Fibroblast of mammary gland (primary cell): ENCODE measurements at regions not wholly inside any gene's neighbourhood (a gene's known extent, or its start where the extent isn't known, plus 50 kb on each side); places are given as distances from the start of the nearest gene placed in this dataset.

Experiments
- DNase-seq: peaks from one replicate; pipeline ENCODE4 v3.0.0-alpha.2; 2010; ENCODE audit warnings: low read depth
- H3K4me3 ChIP-seq: 2 replicates; pipeline ENCODE4 v1.5.1; 2011; ENCODE audit warnings: low read depth, mild to moderate bottlenecking, low read length, moderate library complexity; ENCODE audit not compliant: control insufficient read depth
- TF ChIP-seq, protein P1 (sequence below): conservative IDR thresholded peaks from 2 replicates; pipeline ENCODE4 v1.5.1; 2011; ENCODE audit warnings: low read depth, low read length, inconsistent platforms; ENCODE audit not compliant: control insufficient read depth, insufficient read depth

- no peak for DNase-seq
- no peak overlapping the region for H3K4me3 ChIP-seq
- TF ChIP-seq, protein P1, sequence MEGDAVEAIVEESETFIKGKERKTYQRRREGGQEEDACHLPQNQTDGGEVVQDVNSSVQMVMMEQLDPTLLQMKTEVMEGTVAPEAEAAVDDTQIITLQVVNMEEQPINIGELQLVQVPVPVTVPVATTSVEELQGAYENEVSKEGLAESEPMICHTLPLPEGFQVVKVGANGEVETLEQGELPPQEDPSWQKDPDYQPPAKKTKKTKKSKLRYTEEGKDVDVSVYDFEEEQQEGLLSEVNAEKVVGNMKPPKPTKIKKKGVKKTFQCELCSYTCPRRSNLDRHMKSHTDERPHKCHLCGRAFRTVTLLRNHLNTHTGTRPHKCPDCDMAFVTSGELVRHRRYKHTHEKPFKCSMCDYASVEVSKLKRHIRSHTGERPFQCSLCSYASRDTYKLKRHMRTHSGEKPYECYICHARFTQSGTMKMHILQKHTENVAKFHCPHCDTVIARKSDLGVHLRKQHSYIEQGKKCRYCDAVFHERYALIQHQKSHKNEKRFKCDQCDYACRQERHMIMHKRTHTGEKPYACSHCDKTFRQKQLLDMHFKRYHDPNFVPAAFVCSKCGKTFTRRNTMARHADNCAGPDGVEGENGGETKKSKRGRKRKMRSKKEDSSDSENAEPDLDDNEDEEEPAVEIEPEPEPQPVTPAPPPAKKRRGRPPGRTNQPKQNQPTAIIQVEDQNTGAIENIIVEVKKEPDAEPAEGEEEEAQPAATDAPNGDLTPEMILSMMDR, result no peak
These were observed 100.0 kb upstream of the DUSP22 start for GRCh38 chr6:192313-192664.

GRCh38 chr6:193180-193579 is 99.1 kb upstream of the DUSP22 start:
- no peak overlapping the region for H3K4me3 ChIP-seq
- DNase-seq, result no peak
- TF ChIP-seq, protein P1, result no peak

DNA sequence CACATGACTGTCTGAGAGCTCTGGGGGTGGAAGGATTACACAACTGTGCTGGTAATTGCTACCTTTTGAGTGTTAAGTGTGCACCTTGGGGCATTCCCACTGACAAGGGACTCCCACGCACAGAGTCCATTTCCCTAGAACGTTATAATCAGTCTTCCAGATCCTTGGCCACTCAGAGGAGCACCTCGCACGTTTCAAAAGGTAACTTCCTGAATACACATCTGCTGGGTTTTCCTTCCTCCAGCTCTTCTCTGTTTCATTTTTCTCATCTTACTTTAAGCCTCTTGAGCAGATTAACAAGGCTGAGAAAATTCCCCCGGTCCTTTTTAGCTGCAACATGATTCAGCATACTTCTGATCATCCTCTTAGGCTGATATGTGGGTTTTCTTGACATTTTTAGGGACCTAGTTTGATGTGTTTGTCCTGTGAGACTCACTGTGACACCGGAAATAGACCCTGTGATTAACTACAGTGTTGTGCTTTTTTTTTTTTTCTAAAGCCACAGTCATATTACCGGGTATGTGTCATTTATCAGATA is 98.4 kb upstream of the DUSP22 start:
- DNase-seq, result no peak
- H3K4me3 ChIP-seq, result no peak overlapping the region
- TF ChIP-seq, protein P1, result no peak

GRCh38 chr6:195861-196360 is 96.4 kb upstream of the DUSP22 start:
- peak; percentile 42 for DNase-seq
- H3K4me3 ChIP-seq, result no peak overlapping the region
- TF ChIP-seq, protein P1, result no peak

DNA sequence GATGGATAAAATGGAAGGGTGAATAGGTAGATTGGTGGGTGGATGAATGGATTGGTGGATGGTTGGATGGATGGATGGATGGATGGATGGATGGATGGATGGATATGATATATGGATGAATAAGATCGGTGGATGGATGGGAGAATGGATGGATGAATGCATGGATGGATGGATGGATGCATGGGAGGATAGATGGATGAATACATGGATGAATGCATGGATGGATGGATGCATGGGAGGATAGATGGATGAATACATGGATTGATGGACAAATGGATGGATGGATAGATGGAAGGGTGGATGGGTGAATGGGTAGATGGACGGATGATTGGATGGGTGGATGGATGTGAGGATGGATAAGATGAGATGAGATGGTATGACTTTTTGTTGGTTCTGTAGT is 95.7 kb upstream of the DUSP22 start:
- H3K4me3 ChIP-seq, result no peak overlapping the region
- no peak for DNase-seq
- TF ChIP-seq, protein P1, result no peak

DNA sequence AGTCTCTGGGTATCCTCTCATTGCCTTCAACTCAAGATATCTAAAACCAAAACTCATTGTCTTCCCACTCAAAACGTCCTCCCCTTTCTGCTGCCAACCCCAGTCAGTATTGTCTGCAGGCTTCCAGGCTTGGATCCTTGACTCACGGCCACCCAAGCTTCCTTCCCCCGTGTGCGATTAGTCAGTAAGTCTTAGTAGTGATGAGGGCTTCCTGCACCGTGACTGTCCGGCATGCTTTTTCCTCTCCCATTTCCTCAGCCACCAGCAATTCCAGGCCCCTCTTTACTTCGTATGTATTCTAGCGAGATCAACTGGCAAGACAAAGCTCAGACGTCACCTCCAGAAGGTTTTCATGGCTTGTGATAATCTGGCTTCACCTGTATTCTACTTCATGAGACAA is 88.6 kb upstream of the DUSP22 start:
- DNase-seq, result no peak
- TF ChIP-seq, protein P1, result no peak

GRCh38 chr6:206264-206663 is 86.0 kb upstream of the DUSP22 start:
- no peak for DNase-seq
- TF ChIP-seq, protein P1, result no peak
- H3K4me3 ChIP-seq, result no peak overlapping the region

More for the DNA sequence above, 88.6 kb upstream of the DUSP22 start:
- no peak overlapping the region for H3K4me3 ChIP-seq
